GM21390 (cell line): ENCODE measurements at regions not wholly inside any gene's neighbourhood (a gene's known extent, or its start where the extent isn't known, plus 50 kb on each side); places are given as distances from the start of the nearest gene placed in this dataset.
"Not testable (repeated sequence)": the region's sequence is repeated elsewhere in the genome, so short reads cannot be mapped to it uniquely, and the experiment has no call there.

ENCODE experiments used
- ATAC-seq: cut with Tn5 transposase; IDR thresholded peaks from one replicate; pipeline ENCODE4 v1.9.1; 2021; ENCODE audit not compliant: unreplicated experiment

GRCh38 chr6:139726272-139726671, 351.8 kb upstream of the CITED2 start:
- not testable (repeated sequence) for ATAC-seq

GRCh38 chr6:139722530-139722929, 348.1 kb upstream of the CITED2 start:
- ATAC-seq: no peak

GRCh38 chr6:139721954-139722353, 347.5 kb upstream of the CITED2 start:
- ATAC-seq: no peak

DNA sequence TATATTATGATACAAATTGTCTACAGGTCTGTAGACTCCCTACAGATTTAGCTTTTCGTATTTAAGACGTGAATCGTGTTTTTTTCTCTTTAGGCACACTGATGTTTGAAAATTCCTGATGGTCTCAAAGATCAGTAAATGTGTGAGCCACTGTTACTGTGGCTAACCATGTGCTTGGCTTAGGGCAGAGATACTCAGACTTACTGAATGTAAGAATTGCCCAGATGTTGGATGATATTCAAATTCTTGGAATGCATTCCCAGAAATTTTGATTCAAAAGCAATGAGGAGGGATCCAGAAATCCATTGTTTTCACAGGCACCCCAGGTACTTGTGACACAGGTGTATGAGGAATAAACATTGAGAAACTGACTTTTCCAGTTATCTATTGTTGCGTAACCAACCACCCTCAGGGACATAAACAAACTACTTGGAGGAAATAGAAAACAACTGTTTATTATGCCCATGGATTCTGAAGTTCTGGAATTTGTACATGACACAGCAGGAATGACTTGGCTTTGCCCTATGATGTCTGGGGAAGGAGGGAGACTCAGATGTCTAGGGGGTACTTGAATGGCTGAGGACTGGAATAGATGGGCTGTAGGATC, 339.6 kb upstream of the CITED2 start:
- no peak for ATAC-seq

DNA sequence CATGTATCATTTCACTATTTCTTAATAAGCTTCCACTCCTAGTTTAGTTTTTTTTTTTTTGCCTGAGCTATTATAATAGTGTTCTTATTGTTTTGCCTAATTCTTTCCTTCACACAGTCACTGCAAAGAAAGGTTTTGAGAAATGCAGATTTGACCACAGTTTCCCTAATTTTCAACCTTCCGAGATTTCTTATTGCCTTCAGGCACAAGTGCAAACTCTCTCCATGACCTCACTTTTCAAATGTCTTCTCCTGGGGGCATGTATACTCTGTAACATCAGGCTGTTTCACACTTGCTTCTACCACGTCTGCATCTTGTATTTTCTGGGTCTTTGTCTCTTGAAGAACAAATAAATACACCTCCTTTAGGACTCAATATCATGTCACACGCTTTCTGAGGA, 339.0 kb upstream of the CITED2 start:
- no peak for ATAC-seq

DNA sequence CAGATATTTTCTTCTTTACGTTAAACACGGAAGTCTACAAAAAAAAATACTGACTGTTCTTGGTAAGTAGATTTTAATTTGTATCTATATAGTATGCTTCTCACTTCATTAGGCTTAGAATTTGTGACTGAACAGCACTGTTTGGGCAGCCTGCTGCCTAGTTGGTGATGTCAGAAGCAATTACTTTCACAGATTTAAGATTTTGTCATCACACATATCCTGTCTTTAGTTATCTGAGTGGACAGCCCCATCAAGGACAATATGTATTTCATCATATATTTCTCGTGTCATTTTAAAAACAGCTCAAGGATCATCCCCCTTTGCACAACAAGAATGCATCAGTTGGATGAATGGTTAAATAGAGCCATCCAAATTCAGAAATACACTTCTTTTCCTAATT, 338.4 kb upstream of the CITED2 start:
- no peak for ATAC-seq

DNA sequence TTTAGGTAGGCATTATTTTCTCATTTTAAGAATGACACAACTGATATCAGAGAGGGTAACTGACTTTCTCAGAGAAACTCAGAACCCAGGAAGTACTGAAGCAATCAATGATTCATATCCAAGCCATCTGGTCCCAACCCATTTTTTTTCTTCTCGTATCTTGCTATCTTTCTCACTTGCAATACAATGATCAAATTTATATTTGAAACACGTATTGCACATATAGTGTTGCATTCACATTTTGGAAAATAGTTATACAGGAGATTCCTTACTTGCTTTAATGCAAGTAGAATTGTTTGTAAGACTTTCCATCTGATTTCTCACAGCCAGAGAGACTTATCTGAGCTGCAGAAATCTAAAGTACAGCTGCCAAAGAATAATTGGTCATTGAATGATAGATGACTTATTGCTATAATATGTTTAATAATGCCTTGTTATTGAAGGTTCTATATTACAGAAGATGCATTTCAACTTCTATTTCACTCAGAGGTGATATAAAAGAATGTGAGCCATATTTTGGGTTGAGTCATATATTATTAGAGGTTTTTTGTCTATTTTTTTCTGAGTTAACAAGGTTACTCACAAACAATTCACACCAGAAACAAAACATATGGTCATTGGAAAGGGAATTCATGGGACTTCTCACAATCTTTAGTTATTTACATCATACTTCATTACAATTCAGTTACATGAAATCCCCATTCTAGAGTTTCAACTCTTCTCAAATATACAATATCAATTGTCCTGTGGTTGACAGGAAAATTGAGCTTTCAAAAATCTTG, 337.5 kb upstream of the CITED2 start:
- no peak for ATAC-seq

- no peak for ATAC-seq
Measured at GRCh38 chr6:139710556-139710955, 336.1 kb upstream of the CITED2 start.

- ATAC-seq: no peak
Measured at GRCh38 chr6:139708337-139709199, 334.1 kb upstream of the CITED2 start.

GRCh38 chr6:139706912-139707311, 332.5 kb upstream of the CITED2 start:
- no peak for ATAC-seq

DNA sequence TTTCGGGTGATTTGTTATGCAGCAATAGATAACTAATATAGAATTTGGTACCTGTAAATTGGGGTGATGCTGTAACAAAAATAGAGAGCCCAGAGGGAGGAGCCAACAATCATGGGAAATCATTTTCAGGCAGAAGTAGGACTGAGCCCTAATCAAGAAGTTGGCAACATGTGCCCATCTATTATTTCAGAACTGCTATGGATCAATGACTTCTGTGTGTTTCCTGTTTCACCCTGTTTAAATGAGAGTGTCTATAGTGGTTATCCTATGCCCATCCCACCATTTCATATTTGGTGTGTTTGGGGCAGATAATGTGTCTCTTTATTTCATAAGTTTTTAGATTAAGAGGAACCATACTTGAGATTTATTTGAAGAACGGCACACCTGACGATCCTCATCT, 330.8 kb upstream of the CITED2 start:
- no peak for ATAC-seq

DNA sequence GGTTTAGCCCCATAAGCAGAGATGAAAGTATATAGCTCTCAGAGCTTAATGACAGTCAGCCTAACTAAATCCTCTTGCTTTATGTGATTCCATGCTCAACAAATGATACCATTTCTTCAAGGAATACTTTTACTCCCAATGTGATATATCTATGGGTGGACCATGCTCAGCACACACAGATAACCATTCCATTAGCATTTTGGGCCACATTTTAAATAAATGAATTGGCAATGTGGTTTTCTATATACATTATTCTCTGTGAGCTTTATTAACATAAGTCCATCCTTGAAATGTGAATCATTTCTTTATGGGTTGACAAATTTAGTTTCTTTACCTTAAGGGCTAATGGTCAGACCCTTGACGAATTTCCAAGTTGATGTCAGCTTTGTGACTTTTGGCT, 329.3 kb upstream of the CITED2 start:
- no peak for ATAC-seq

DNA sequence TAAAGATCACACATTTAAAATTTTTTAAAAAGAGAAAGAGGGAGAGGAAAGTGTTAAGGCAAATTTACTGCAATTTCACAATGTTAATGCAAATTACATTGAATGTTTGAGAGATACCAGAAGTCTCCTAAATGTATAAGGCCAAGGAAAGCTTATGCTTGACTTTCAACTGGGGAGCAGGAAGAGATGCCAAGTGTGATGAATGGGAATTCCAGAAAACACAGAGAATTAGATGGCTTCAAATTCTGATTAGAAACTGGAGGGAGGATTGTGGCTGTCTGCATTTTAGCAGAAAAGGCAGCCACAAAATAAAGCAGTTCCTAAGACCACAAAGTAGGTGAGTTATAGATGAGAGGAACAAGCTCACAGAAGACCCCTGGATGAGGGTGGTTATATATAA, 328.3 kb upstream of the CITED2 start:
- no peak for ATAC-seq

- no peak for ATAC-seq
Measured at GRCh38 chr6:139701695-139702094, 327.2 kb upstream of the CITED2 start.

- no peak for ATAC-seq
Measured at GRCh38 chr6:139701003-139701402, 326.6 kb upstream of the CITED2 start.

GRCh38 chr6:139699911-139700310, 325.5 kb upstream of the CITED2 start:
- ATAC-seq: no peak

GRCh38 chr6:139699335-139699734, 324.9 kb upstream of the CITED2 start:
- ATAC-seq: no peak

- no peak for ATAC-seq
Measured at GRCh38 chr6:139698526-139699176, 324.2 kb upstream of the CITED2 start.

GRCh38 chr6:139697856-139698255, 323.4 kb upstream of the CITED2 start:
- ATAC-seq: not testable (repeated sequence)

- not testable (repeated sequence) for ATAC-seq
Measured at GRCh38 chr6:139696991-139697390, 322.5 kb upstream of the CITED2 start.

GRCh38 chr6:139695361-139695760, 320.9 kb upstream of the CITED2 start:
- no peak for ATAC-seq
